Keratinocyte (primary cell): ENCODE measurements at regions not wholly inside any gene's neighbourhood (a gene's known extent, or its start where the extent isn't known, plus 50 kb on each side); places are given as distances from the start of the nearest gene placed in this dataset.

Source experiments
- DNase-seq: peaks from one replicate; pipeline ENCODE4 v3.0.0-alpha.2; 2011; ENCODE audit warnings: low read depth, missing footprints, low spot score
- FAIRE-seq: peaks from 2 replicates; lab custom pipeline; 2011; peaks lifted over from hg19 to GRCh38; lab: Jason Lieb, UNC
- H2AFZ ChIP-seq: 2 replicates; pipeline ENCODE4 v1.6.0; 2012; ENCODE audit warnings: low read length, control low read depth, inconsistent platforms; ENCODE audit not compliant: control insufficient read depth
- H3K27ac ChIP-seq: 2 replicates; pipeline ENCODE4 v1.5.1; 2011; ENCODE audit warnings: low read length; ENCODE audit not compliant: control insufficient read depth, insufficient read depth
- H3K27me3 ChIP-seq: 3 replicates; pipeline ENCODE4 v1.6.0; 2011; ENCODE audit warnings: low read length; ENCODE audit not compliant: control insufficient read depth, insufficient read depth; ENCODE audit errors: extremely low read depth
- H3K36me3 ChIP-seq, 2 experiments: 2 replicates in 1 of 2; 3 replicates in 1 of 2; pipeline ENCODE4 v1.5.1; 2011; ENCODE audit warnings: low read length in 2 of 2, mild to moderate bottlenecking in 1 of 2; ENCODE audit not compliant: control insufficient read depth in 2 of 2, insufficient read depth in 2 of 2; ENCODE audit errors: extremely low read depth in 1 of 2
- H3K4me1 ChIP-seq: 3 replicates; pipeline ENCODE4 v1.5.1; 2011; ENCODE audit warnings: low read length; ENCODE audit not compliant: control insufficient read depth, insufficient read depth; ENCODE audit errors: extremely low read depth
- H3K4me2 ChIP-seq: 3 replicates; pipeline ENCODE4 v1.6.0; 2011; ENCODE audit warnings: low read depth, low read length; ENCODE audit not compliant: control insufficient read depth, insufficient read depth; ENCODE audit errors: extremely low read depth
- H3K4me3 ChIP-seq, 3 experiments: fragments of 200-600 bp in 1 of 3; sonication (generic) in 1 of 3; 2 replicates in 2 of 3; 3 replicates in 1 of 3; pipeline ENCODE4 v1.5.1; 2011 to 2016; ENCODE audit warnings: low read length in 3 of 3, mild to moderate bottlenecking in 3 of 3, control low read depth in 2 of 3, inconsistent platforms in 1 of 3, low read depth in 1 of 3, mixed read lengths in 1 of 3, mixed run types in 1 of 3, moderate library complexity in 1 of 3; ENCODE audit not compliant: control insufficient read depth in 2 of 3, insufficient read depth in 2 of 3; ENCODE audit errors: extremely low read depth in 1 of 3
- H3K79me2 ChIP-seq: 2 replicates; pipeline ENCODE4 v1.6.0; 2012; ENCODE audit warnings: low read length; ENCODE audit not compliant: control insufficient read depth, insufficient read depth
- H3K9ac ChIP-seq: 3 replicates; pipeline ENCODE4 v1.6.0; 2011; ENCODE audit warnings: low read length; ENCODE audit not compliant: control insufficient read depth, insufficient read depth; ENCODE audit errors: extremely low read depth
- H3K9me1 ChIP-seq: 3 replicates; pipeline ENCODE4 v1.6.0; 2011; ENCODE audit warnings: low read length; ENCODE audit not compliant: control insufficient read depth, insufficient read depth; ENCODE audit errors: extremely low read depth
- H3K9me3 ChIP-seq: 2 replicates; pipeline ENCODE4 v1.5.1; 2012; ENCODE audit warnings: low read depth, low read length; ENCODE audit not compliant: control insufficient read depth
- H4K20me1 ChIP-seq: 3 replicates; pipeline ENCODE4 v1.6.0; 2011; ENCODE audit warnings: low read length; ENCODE audit not compliant: control insufficient read depth, insufficient read depth; ENCODE audit errors: extremely low read depth
- CTCF ChIP-seq, 3 experiments: IDR thresholded peaks in 1 of 3; conservative IDR thresholded peaks in 1 of 3; optimal IDR thresholded peaks in 1 of 3; 2 replicates in 2 of 3; 3 replicates in 1 of 3; pipeline versions ENCODE3 to v1.5.1; 2011; ENCODE audit warnings: low read length in 3 of 3, mild to moderate bottlenecking in 3 of 3, moderate library complexity in 2 of 3, control low read depth in 1 of 3, inconsistent platforms in 1 of 3; ENCODE audit not compliant: insufficient read depth in 2 of 3; ENCODE audit errors: extremely low read depth in 1 of 3
- EZH2 ChIP-seq: IDR thresholded peaks from one replicate; pipeline ENCODE4 v1.6.1; 2012; ENCODE audit warnings: inconsistent platforms, mild to moderate bottlenecking, low read length, moderate library complexity
- dilution Hi-C: fragments of 300-500 bp; cut with MboI; formaldehyde crosslinking; loops from one replicate; pipeline ENCODE4 v1.7.0; 2020; ENCODE audit warnings: low sequenced_read_pairs; ENCODE audit not compliant: extremely low pct_ligation_motif_present

DNA sequence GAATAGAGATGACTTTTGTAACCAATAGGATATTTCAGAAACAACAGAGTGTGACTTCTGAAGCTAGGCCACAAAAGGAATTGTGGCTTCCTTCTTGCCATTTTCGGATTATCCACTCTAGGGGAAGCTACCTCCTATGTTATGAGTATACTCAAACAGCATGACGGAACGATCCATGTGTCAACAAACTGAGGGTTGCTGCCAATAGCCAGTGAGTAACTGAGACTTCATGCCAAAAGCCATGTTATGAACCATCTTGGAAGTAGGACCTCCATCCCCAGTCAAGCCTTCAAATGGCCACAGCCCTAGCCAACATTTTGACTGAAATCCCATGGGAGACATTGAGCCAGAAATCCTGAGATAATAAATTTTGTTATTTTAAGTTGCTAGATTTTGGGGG, 69.0 kb upstream of the IL6 start:
- FAIRE-seq: no peak
- no peak overlapping the region for H3K9ac ChIP-seq
- dilution Hi-C loops: no loop called here

DNA sequence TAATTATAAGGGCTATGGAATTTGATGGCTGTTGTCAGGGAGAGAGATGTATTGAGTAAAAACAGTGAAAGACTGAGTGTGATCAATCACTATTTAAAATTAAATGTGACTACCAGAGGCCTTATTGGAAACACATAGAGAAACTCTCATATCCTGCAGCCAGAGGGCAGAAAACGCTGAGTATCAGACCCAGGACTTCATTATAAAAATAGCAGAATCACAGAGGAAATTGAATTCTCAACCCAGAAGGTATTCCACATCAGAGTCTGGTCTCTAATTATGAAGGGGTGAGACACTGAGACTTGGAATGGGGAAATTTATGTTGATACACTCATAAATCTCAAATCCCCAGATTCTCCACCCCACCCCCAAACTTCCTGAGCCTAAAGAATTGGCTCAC, 69.5 kb upstream of the IL6 start:
- H4K20me1 ChIP-seq: no peaks in the 10 kb centered on the region
- FAIRE-seq (no peak), DNase-seq (no peak)
- H3K9me3 ChIP-seq: no peaks in the 10 kb centered on the region
- no peaks in the 10 kb centered on the region for H3K36me3 ChIP-seq
- H3K4me1 ChIP-seq: peaks cover under 1% of the 10 kb centered on the region
- H3K79me2 ChIP-seq: no peaks in the 10 kb centered on the region
- no peak overlapping the region for H3K4me2 ChIP-seq
- dilution Hi-C loops: no loop called here
- H3K9me1 ChIP-seq: no peaks in the 10 kb centered on the region
- H3K9ac ChIP-seq: no peak overlapping the region
- no peak overlapping the region for H3K27ac ChIP-seq
- no peak overlapping the region for H2AFZ ChIP-seq
- no peak overlapping the region for H3K4me3 ChIP-seq
- TF ChIP-seq EZH2: no peak
- no peak for TF ChIP-seq CTCF (optimal IDR thresholded peaks at IDR 0.05 in 1 of 3, IDR thresholded peaks at IDR 0.05 in 1 of 3, conservative IDR thresholded peaks at IDR 0.05 in 1 of 3; ENCODE audit: extremely low read depth in 1 of 3, insufficient read depth in 2 of 3, low read length in 3 of 3)
- H3K27me3 ChIP-seq: no peaks in the 10 kb centered on the region

More for the DNA sequence above, 69.0 kb upstream of the IL6 start:
- Histone ChIP-seq H3K4me2 (no peak overlapping the region), H3K4me3 (no peak overlapping the region), H4K20me1 (no peaks in the 10 kb centered on the region), H3K36me3 (no peaks in the 10 kb centered on the region), H3K9me3 (no peaks in the 10 kb centered on the region), H3K27ac (no peak overlapping the region), H3K79me2 (no peaks in the 10 kb centered on the region), H3K27me3 (no peaks in the 10 kb centered on the region), H2AFZ (no peak overlapping the region), H3K9me1 (no peaks in the 10 kb centered on the region), H3K4me1 (peaks cover 1% of the 10 kb centered on the region)
- no peak for DNase-seq
- TF ChIP-seq EZH2 (no peak), CTCF (optimal IDR thresholded peaks at IDR 0.05 in 1 of 3, IDR thresholded peaks at IDR 0.05 in 1 of 3, conservative IDR thresholded peaks at IDR 0.05 in 1 of 3; ENCODE audit: extremely low read depth in 1 of 3, insufficient read depth in 2 of 3, low read length in 3 of 3) (no peak)
